Right atrium auricular region (tissue), 2 donors: ENCODE measurements at regions not wholly inside any gene's neighbourhood (a gene's known extent, or its start where the extent isn't known, plus 50 kb on each side); places are given as distances from the start of the nearest gene placed in this dataset.

Experiments
- DNase-seq: peaks from one replicate; pipeline ENCODE4 v3.0.0-alpha.2; 2019; ENCODE audit warnings: low spot score
- H3K27ac ChIP-seq, 2 donors: fragments of 200-600 bp; sonication (generic); 1 replicate in 1 of 2; 2 replicates in 1 of 2; pipeline ENCODE4 v1.5.1; 2016 to 2019
- H3K27me3 ChIP-seq, 2 donors: fragments of 200-600 bp; sonication (generic); one replicate each; pipeline versions ENCODE4 v1.5.1 to v1.6.0; 2017 to 2019
- H3K36me3 ChIP-seq: fragments of 200-600 bp; sonication (generic); one replicate; pipeline ENCODE4 v1.5.1; 2016
- H3K4me1 ChIP-seq, 2 donors: fragments of 200-600 bp; sonication (generic); one replicate each; pipeline versions ENCODE4 v1.5.1 to v1.6.0; 2017 to 2019
- H3K4me3 ChIP-seq, 2 donors: fragments of 200-600 bp; sonication (generic); 1 replicate in 1 of 2; 2 replicates in 1 of 2; pipeline ENCODE4 v1.5.1; 2017 to 2019; ENCODE audit warnings: mild to moderate bottlenecking in 1 of 2, moderate library complexity in 1 of 2
- H3K9me3 ChIP-seq, 2 donors: fragments of 200-600 bp; sonication (generic); one replicate each; pipeline ENCODE4 v1.5.1; 2019
- CTCF ChIP-seq, 2 donors: fragments of 200-600 bp; sonication (generic); IDR thresholded peaks; one replicate each; pipeline ENCODE4 v1.5.1; 2019; ENCODE audit warnings: antibody characterized with exemption in 2 of 2

- no peak overlapping the region for H3K4me3 ChIP-seq
- no peak overlapping the region for H3K27ac ChIP-seq
- no peaks in the 10 kb centered on the region for H3K27me3 ChIP-seq
- DNase-seq = no peak
- TF ChIP-seq CTCF (IDR thresholded peaks at IDR 0.05) = no peak
- no peaks in the 10 kb centered on the region for H3K9me3 ChIP-seq
- no peaks in the 10 kb centered on the region for H3K4me1 ChIP-seq
- H3K36me3 ChIP-seq = no peaks in the 10 kb centered on the region
These were observed 72.5 kb downstream of the MRPS30 start for GRCh38 chr5:44881266-44881665.

DNA sequence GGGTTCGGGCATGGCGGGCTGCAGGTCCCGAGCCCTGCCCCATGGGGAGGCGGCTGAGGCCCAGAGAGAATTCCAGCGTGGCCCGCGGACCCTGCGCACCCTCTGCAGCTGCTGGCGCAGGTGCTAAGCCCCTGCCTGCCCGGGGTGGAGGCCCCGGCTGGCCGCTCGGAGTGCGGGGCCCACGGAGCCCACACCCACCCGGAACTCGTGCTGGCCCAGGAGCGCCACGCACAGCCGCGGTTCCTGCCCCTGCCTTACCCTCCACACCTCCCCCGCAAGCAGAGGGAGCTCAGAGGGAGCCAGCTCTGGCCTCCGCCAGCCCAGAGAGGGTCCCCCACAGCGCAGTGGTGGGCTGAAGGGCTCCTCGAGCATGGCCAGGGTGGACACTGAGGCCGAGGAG is 75.3 kb downstream of the MRPS30 start:
- Histone ChIP-seq H3K4me3 (no peak overlapping the region), H3K36me3 (no peaks in the 10 kb centered on the region), H3K27me3 (no peaks in the 10 kb centered on the region), H3K9me3 (no peaks in the 10 kb centered on the region), H3K27ac (no peak overlapping the region), H3K4me1 (no peaks in the 10 kb centered on the region)
- TF ChIP-seq CTCF (IDR thresholded peaks at IDR 0.05) = no peak
- no peak for DNase-seq

GRCh38 chr5:44885903-44886302 is 77.2 kb downstream of the MRPS30 start:
- H3K4me1 ChIP-seq = no peaks in the 10 kb centered on the region
- no peaks in the 10 kb centered on the region for H3K9me3 ChIP-seq
- no peak for TF ChIP-seq CTCF (IDR thresholded peaks at IDR 0.05)
- DNase-seq = no peak
- H3K4me3 ChIP-seq = no peak overlapping the region
- H3K27me3 ChIP-seq = no peaks in the 10 kb centered on the region
- H3K27ac ChIP-seq = no peak overlapping the region
- no peaks in the 10 kb centered on the region for H3K36me3 ChIP-seq

DNA sequence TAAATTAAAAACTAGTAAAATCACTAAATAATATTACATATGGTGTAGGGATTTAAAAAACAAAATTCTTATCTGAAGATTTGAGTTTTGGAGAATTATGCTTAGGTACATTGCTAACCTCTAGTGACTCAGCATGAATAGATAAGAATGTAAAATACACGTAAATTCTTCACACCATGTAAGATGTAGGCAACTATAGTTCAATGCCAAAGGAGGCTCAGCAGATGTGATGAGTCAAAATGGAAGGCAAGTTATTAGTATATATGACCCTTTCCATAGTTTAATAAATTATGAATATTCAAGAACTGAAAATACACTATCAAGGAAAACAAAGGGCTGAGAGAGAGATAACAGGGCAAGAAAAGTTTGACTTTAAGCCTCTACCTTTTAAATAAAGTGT is 79.0 kb downstream of the MRPS30 start:
- Histone ChIP-seq H3K9me3 (peaks cover 0 to 9% of the 10 kb centered on the region in 2 donors), H3K4me1 (no peaks in the 10 kb centered on the region), H3K27me3 (no peaks in the 10 kb centered on the region), H3K36me3 (no peaks in the 10 kb centered on the region), H3K4me3 (no peak overlapping the region), H3K27ac (no peak overlapping the region)
- DNase-seq = no peak
- no peak for TF ChIP-seq CTCF (IDR thresholded peaks at IDR 0.05)

DNA sequence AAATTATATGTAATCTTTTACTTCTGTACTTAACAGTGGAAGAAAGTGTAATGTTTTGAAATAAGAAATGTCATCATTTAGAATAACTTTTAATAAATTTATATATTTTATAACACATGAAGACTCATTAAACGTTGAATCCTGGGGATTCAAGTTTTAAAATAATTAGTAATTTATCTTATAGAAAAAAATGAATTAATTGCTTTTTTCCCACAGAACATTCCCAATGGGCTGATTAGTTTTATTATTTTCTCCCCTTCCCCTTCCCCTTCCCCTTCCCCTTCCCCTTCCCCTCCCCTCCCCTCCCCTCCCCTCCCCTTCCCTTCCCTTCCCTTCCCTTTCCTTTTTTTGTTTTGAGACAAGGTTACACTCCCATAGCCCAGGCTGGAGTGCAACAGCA is 79.7 kb downstream of the MRPS30 start:
- Histone ChIP-seq H3K36me3 (no peaks in the 10 kb centered on the region), H3K4me1 (no peaks in the 10 kb centered on the region), H3K27me3 (no peaks in the 10 kb centered on the region), H3K9me3 (peaks cover 0 to 9% of the 10 kb centered on the region in 2 donors), H3K4me3 (no peak overlapping the region), H3K27ac (no peak overlapping the region)
- no peak for TF ChIP-seq CTCF (IDR thresholded peaks at IDR 0.05)
- no peak for DNase-seq

GRCh38 chr5:44891116-44891515 is 82.4 kb downstream of the MRPS30 start:
- no peak for TF ChIP-seq CTCF (IDR thresholded peaks at IDR 0.05)
- no peak for DNase-seq
- peaks cover 0 to 9% of the 10 kb centered on the region in 2 donors for H3K9me3 ChIP-seq
- H3K4me1 ChIP-seq = no peaks in the 10 kb centered on the region
- H3K36me3 ChIP-seq = no peaks in the 10 kb centered on the region
- no peak overlapping the region for H3K4me3 ChIP-seq
- H3K27me3 ChIP-seq = no peaks in the 10 kb centered on the region
- no peak overlapping the region for H3K27ac ChIP-seq
